HG02678 (cell line): ENCODE measurements at regions not wholly inside any gene's neighbourhood (a gene's known extent, or its start where the extent isn't known, plus 50 kb on each side); places are given as distances from the start of the nearest gene placed in this dataset.
"Not testable (repeated sequence)": the region's sequence is repeated elsewhere in the genome, so short reads cannot be mapped to it uniquely, and the experiment has no call there.

Source experiments
- ATAC-seq: cut with Tn5 transposase; IDR thresholded peaks from one replicate; pipeline ENCODE4 v1.9.1; 2021; ENCODE audit warnings: mild to moderate bottlenecking, moderate library complexity; ENCODE audit not compliant: unreplicated experiment

DNA sequence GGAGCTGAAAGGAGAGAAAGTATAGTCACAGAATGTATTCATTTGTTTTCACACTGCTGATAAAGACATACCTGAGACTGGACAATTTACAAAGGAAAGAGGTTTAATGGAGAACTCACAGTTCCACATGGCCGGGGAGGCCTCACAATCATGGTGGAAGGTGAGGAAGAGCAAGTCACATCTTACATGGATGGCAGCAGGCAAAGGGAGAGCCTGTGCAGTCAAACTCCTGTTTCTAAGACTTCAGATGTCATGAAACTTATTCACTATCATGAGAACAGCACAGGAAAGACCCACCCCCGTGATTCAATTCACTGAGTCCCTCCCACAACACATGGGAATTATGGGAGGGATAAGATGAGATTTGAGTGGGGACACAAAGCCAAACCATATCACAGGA lies 224.7 kb downstream of the LNPK start:
- ATAC-seq = not testable (repeated sequence)

DNA sequence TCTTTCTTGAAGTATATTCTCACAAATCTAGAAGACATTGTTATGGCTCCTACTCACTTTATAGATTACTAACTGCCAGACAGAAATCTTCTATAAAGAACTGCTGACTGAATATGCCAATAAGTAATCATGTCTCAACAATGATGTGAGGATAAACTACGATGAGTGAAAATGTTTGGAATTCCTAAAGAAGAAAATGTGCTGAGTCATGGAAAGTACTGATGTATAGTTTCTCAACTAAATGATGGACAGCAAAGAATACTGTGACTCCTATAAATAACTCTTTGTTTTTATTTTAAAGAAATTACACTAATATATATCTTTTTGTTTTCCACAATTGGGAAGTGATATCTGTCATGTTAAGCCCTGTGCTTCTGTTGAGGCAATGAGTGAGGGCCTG lies 232.9 kb downstream of the LNPK start:
- ATAC-seq = no peak

DNA sequence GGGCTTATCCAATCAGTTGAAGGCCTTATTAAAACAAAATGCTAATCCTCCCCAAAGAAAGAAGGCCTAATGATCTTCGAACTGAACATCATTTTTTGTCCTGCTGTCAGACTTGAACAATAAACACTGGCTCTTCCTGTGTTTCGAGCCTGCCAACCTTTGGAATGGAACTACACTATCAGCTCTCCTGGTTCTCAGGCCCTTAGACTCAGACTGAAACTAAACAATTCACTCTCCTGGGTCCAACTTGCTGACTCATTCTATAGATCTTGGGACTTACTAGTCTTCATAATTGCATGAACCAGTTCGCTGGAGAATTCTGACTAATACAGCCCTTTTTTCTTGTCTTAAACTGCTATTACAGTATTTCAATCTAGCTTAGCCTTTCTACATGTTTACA lies 235.2 kb downstream of the LNPK start:
- no peak for ATAC-seq

DNA sequence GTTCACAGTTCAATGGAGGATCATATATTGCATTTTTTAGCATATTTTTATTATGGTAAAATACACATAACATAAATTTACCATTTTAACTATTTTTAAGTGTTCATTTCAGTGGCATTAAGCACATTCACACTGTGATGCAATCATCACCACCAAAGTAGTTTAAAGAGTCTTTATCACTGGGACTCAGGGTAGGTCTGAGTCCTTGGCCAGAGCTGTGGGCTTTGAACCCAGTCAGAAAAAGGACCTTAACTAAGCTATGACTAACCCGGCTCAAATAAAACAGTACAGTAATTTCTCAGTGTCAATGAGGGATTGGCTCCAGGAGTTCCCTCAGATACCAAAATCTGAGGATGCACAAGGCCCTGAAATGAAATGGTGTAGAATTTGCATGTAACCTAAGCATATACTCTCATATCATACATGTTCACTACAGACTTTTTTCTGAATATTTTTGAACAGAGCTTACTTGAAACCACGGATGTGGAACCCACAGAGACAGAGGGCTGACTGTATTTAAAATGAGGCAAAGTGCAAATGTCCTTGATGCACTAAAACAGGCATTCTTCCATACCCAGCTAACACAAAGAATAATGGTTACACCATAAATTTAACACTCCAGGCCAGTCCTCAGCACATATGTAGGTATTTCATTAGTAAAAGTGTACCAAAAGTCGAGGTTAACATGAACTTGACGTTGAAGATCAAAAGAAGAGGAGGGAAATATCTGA lies 246.2 kb downstream of the LNPK start:
- ATAC-seq = no peak

DNA sequence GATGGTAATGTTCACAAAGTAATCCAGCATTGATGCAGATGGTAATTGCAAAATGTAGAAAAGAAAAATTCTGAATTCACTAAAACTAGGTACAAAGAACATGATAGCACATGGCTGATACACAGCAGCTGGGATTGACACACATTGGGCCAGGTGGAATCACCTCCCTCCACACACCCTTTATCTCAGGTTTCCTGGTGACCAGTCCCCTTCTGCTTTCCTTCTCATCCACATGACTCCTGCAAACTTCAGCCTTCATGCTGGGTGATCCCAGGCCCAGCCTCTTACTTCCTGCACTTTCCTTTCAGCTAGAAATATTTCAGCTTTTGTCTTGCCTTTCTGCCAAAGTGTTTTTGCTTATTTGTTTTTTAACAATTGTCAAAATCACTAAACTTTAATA lies 246.9 kb downstream of the LNPK start:
- no peak for ATAC-seq

DNA sequence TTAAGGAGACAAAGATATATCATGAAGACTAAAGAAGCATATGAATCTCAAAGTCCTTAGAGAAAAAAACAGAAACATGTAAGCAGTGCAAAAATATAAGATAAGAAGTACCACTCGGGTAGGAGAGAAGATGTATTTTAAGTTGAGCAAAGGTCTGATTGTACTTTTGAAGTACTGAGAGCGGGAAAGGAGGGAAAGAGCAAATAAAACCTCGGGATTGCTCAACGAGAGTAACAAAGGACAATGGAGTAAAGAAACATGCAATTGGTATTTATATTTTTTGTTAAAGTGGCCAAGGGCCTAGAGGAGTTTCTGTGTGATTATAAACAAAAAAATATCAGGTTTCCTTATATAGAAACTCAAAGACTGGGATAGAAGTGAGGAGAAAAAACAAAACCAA lies 251.9 kb downstream of the LNPK start:
- ATAC-seq = no peak

DNA sequence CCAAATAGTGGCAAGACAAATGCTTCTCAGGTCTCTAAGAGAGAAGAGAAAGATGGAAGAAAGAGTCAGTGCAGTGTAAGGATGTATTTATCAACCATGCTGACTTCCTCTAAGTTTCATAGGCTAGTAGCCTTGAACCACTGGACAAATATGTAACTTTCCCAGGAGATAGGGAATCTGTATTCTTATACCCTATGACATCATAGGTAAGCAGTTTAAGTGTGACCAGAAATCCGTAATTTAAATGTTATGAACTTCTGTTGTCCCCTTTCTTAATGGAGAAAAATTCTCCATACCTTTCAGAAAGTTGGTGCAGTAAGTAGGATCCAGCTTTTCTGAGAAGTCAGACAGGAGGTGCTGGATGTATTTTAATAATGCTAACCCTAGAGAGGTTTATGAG lies 256.2 kb downstream of the LNPK start:
- no peak for ATAC-seq

DNA sequence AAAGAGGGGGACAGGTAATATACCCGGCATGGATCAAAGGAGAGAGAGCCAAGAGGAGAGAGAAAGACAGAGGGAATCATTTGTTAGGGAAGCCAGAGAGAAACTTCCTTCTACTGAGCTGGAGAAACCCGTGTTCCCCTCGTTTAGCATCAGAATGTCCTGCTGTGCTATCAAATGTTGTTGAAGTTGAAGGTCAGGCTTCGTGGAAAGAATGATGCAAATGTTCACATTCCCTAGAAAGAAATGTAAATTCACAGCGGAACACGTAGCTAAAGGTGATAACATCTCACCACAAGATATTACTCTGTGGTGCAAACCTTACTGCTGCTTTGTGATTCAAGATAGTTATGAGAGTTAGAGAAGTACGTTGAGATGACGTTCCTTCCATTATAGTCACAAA lies 258.1 kb downstream of the LNPK start:
- no peak for ATAC-seq

DNA sequence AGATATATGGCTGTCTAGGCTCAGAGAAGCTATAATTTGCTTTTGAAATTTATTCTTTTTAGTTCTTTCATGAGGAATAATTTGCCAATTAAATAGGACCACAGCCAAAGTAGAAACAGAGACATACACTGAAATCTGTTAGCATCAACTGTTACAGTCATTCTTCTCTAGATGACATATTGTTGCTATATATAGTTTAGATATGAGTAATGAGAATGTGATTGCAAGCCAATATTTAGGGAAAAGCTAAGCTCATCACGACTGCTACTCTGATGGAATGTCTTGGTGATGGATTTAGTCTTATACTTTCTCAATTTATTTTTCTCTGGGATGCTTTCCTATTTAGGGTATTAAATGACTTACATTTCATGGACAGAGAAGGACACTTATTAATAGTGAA lies 259.1 kb downstream of the LNPK start:
- ATAC-seq = no peak

DNA sequence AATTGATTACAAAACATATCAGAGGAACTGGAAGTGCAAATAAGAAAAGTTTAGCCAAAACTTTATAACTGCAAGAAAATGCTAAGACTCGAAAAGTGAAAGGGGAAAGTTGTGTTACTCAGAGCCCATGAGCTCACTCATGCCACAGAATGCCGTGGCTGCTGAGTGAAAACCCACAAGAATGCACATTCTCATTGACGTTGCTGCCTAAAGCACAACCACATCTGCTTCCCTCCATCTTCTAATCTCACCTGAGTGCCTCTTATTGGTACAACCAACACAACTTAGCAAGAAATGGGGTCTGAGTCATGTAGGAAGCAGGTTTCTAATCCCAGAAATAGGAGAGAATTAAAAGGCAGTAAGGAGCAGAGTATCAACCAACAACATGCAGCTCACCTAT lies 259.7 kb downstream of the LNPK start:
- no peak for ATAC-seq

DNA sequence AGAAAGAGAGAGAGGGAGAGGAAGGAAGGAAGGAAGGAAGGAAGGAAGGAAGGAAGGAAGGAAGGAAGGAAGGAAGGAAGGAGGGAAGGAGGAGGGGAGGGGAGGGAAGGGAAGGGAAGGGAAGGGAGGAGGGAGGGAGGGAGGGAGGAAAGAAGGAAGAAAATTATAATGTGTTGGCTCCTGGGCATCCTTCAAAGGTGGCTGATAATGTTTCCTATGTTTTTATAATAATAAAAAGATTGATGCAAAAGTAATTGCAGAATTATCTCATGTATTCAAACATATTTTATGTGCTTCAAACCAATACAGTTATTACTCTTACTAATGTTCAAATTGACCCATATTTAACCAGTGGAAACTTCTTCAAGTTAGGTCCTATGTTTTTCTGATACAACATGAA lies 260.9 kb downstream of the LNPK start:
- no peak for ATAC-seq

DNA sequence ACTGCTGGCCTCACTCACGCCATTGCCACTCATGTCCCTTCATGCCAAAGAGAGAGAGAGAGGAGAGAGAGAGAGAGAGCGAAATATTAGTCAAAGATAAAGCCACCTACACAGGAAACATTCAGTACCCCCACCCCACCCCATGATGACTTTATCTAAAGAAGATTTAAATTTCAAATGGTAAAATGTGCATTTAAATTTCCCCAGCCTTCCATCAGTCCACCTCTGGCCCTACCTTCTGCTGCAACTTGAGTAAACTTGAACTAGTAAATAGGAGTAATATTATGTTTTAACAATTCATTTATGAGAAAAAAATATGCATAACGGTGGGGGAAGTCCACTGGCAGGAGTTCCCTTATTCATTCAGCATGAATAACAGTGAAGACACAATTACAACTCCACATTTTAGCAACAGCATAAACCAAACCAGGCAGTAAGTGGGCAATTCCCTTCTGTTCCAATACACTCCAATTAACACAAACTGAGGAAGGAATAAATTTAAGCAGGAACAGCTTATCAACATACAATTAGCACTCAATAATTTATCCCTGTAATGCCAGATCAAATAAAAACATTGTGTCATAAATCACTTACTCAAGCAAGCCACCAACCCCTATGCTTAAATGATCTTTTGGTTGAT lies 264.2 kb downstream of the LNPK start:
- ATAC-seq = no peak

DNA sequence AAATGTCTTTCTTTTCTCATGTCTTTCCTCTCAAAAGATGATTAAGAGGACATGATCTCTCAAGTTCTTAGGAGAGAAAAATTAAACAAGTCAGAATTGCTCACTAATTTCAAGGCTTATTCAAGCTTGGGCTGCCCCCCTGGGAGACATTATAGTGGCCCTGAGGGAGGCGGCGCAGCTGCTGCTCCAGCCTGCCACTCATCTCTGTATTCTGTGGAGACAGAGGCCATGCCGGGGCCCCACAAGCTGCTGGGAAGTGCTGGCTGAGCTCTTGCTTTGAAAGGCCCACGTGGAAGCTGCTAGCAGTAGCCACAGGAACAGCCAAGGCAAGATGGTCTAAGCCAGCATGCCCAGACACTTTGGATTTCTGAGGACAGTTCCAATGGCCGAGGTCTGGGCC lies 267.4 kb downstream of the LNPK start:
- ATAC-seq = no peak

DNA sequence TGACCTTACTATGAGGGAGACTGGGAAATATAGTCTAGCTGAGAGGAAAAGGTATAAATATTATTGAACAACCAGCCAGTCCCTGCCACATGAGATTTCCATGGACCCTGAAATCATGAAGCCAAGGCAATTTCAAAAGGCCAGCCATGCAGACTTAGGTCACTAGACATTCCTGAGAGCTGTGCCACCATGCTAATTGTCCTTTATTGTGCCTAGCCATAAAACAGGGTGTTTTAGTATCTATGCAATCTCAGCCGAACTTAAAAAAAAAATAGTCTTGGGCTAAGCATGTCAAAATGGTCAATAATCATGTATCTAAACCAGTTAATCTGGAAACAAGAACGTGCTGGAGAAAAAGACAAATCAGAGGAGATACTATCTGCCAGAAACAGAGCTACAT lies 269.5 kb downstream of the LNPK start:
- no peak for ATAC-seq

DNA sequence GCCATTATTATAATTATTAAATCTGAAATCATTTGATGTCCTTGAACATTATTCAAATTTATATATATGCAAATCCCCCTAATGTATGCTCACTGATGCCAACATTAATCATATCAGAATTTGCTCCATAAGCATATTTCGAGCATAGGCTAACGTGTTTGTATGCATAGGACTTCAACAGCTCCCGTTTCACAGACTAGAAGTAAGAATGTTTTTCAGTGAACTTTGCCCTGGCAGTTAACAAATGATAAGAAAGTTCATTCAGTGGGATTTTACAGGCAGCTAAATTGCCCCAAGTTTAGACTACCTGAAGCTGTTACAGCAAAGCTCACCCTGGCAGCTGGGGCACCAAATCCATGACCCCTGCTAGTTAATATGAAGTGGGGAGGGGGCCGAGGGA lies 272.0 kb downstream of the LNPK start:
- no peak for ATAC-seq

DNA sequence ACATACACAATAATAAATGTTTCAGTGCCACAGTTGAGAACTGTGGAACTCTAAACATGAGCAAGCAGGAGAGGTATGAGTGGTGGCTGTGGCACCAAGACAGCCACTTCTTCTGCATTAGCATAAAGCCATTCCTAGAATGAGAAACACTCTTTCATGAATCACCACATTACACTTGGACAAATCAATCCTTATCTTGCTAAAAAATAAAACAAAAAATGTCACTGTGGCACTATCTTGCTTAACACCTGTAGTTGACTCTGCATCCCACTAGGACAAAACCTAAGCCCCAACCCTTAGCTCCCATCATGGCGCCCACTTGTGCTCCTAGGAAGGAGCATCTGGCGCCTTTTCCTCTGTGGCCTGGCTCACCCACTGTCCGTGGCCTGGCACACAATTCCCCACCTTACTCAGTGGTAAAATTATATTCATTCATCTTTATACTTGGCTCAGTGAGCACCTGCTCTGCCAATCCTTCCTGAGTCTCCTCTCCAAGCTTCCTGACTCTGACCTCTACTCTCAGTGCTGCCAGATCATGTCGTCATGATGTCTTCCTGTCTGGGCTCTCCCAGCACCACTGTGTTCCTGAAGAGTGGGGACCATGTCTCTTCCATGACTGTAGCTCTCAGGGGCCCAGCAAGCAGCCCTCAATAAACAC lies 272.9 kb downstream of the LNPK start:
- ATAC-seq = no peak

DNA sequence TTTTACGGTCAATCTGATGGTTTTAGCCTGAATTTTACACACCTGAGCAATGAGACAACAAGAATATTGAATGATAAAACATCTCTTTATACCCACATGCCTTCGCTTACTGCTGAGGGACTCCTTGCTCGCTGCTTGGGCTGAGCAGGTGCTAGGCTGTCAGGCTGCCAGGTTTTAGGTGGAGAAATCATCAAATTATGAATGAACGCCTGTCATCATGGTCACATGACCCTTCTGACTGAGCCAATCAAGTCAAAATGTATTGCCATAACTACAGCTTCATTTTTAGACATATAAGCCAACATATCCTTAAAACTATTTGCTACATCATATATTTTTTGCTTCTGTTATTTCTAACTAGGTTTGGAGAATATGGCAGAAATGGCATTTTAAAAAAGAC lies 274.0 kb downstream of the LNPK start:
- ATAC-seq = no peak

DNA sequence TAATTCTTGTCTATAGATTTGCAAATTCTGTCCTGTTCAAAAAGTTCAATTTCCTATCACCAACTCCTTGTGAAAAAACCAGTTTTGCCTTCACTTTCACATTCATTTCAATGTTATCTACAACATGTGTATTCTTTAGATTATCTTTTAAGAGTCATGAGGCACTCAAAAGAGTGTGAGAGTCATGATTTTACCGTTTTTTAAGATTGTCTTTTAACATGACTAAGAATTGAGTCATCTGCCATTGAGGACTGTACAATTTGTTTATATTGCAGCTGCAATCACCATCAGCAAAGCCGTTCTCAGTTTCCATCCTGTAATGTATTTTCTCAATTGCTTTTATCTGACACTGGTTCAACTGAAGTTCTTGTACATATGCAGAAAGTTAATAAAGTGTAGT lies 275.8 kb downstream of the LNPK start:
- no peak for ATAC-seq

DNA sequence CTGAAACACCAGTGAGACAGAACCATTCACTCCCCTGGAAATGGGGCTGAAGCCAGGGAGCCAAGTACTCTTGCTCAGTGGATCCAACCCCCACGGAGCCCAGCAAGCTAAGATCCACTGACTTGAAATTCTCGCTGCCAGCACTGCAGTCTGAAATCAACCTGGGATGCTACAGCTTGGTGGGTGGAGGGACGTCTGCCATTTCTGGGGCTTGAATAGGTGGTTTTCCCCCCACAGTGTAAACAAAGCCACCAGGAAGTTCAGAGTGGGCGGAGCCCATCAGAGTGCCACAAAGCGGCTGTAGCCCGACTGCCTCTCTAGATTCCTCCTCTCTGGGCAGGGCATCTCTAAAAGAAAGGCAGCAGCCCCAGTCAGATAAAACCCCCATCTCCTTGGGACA lies 292.8 kb downstream of the LNPK start:
- ATAC-seq = no peak

DNA sequence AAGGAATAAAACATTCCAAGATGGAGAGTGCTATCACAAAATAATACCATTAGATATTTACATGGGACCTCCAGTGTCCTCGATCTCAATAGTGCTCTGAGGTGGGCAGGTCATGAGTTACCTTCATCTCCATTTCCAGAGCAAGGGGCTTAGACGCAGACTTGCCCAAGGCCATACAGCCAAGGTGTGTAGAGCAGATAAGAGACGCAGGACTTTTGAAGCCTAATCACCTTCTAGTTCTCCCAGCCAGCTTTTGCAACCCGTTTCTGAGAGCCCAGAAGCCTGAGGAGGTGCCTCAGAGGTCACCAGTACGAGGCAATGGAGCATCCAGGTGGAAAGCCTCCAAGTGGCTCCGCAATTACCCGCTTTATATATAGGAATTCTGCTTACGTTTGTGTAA lies 294.7 kb downstream of the LNPK start:
- ATAC-seq = no peak

DNA sequence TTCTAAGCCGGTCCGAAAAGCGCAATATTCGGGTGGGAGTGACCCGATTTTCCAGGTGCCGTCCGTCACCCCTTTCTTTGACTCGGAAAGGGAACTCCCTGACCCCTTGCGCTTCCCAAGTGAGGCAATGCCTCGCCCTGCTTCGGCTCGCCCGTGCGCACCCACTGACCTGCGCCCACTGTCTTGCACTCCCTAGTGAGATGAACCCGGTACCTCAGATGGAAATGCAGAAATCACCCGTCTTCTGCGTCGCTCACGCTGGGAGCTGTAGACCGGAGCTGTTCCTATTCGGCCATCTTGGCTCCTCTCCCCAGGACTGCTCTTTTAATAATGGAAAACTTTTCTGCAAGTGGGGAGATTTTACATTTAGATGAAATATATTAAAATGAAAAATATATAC lies 297.5 kb downstream of the LNPK start:
- not testable (repeated sequence) for ATAC-seq

DNA sequence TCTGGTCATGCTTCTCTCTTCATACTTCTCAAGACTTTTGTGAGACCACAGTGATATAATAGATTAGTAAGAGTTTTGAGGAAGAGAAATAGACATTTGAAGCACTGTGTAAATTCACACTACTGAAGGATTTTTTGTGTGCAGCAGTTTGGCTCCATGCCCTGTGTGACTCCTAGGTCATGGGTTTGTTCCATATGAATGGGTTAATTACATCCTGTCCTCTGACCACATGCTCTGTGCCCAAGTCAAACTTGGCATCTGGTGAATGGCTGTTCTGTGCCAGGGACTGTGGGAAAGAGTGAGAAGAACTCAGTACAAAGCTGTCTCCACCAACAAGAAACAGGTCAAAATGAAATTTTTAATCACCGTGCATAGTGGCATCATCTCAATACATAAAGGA lies 304.0 kb downstream of the LNPK start:
- ATAC-seq = no peak
